Keratinocyte (primary cell): ENCODE measurements at regions not wholly inside any gene's neighbourhood (a gene's known extent, or its start where the extent isn't known, plus 50 kb on each side); places are given as distances from the start of the nearest gene placed in this dataset.

Experiments
- DNase-seq: peaks from one replicate; pipeline ENCODE4 v3.0.0-alpha.2; 2011; ENCODE audit warnings: low read depth, missing footprints, low spot score
- FAIRE-seq: peaks from 2 replicates; lab custom pipeline; 2011; peaks lifted over from hg19 to GRCh38; lab: Jason Lieb, UNC
- H2AFZ ChIP-seq: 2 replicates; pipeline ENCODE4 v1.6.0; 2012; ENCODE audit warnings: low read length, control low read depth, inconsistent platforms; ENCODE audit not compliant: control insufficient read depth
- H3K27ac ChIP-seq: 2 replicates; pipeline ENCODE4 v1.5.1; 2011; ENCODE audit warnings: low read length; ENCODE audit not compliant: control insufficient read depth, insufficient read depth
- H3K27me3 ChIP-seq: 3 replicates; pipeline ENCODE4 v1.6.0; 2011; ENCODE audit warnings: low read length; ENCODE audit not compliant: control insufficient read depth, insufficient read depth; ENCODE audit errors: extremely low read depth
- H3K36me3 ChIP-seq, 2 experiments: 2 replicates in 1 of 2; 3 replicates in 1 of 2; pipeline ENCODE4 v1.5.1; 2011; ENCODE audit warnings: low read length in 2 of 2, mild to moderate bottlenecking in 1 of 2; ENCODE audit not compliant: control insufficient read depth in 2 of 2, insufficient read depth in 2 of 2; ENCODE audit errors: extremely low read depth in 1 of 2
- H3K4me1 ChIP-seq: 3 replicates; pipeline ENCODE4 v1.5.1; 2011; ENCODE audit warnings: low read length; ENCODE audit not compliant: control insufficient read depth, insufficient read depth; ENCODE audit errors: extremely low read depth
- H3K4me2 ChIP-seq: 3 replicates; pipeline ENCODE4 v1.6.0; 2011; ENCODE audit warnings: low read depth, low read length; ENCODE audit not compliant: control insufficient read depth, insufficient read depth; ENCODE audit errors: extremely low read depth
- H3K4me3 ChIP-seq, 3 experiments: fragments of 200-600 bp in 1 of 3; sonication (generic) in 1 of 3; 2 replicates in 2 of 3; 3 replicates in 1 of 3; pipeline ENCODE4 v1.5.1; 2011 to 2016; ENCODE audit warnings: low read length in 3 of 3, mild to moderate bottlenecking in 3 of 3, control low read depth in 2 of 3, inconsistent platforms in 1 of 3, low read depth in 1 of 3, mixed read lengths in 1 of 3, mixed run types in 1 of 3, moderate library complexity in 1 of 3; ENCODE audit not compliant: control insufficient read depth in 2 of 3, insufficient read depth in 2 of 3; ENCODE audit errors: extremely low read depth in 1 of 3
- H3K79me2 ChIP-seq: 2 replicates; pipeline ENCODE4 v1.6.0; 2012; ENCODE audit warnings: low read length; ENCODE audit not compliant: control insufficient read depth, insufficient read depth
- H3K9ac ChIP-seq: 3 replicates; pipeline ENCODE4 v1.6.0; 2011; ENCODE audit warnings: low read length; ENCODE audit not compliant: control insufficient read depth, insufficient read depth; ENCODE audit errors: extremely low read depth
- H3K9me1 ChIP-seq: 3 replicates; pipeline ENCODE4 v1.6.0; 2011; ENCODE audit warnings: low read length; ENCODE audit not compliant: control insufficient read depth, insufficient read depth; ENCODE audit errors: extremely low read depth
- H3K9me3 ChIP-seq: 2 replicates; pipeline ENCODE4 v1.5.1; 2012; ENCODE audit warnings: low read depth, low read length; ENCODE audit not compliant: control insufficient read depth
- H4K20me1 ChIP-seq: 3 replicates; pipeline ENCODE4 v1.6.0; 2011; ENCODE audit warnings: low read length; ENCODE audit not compliant: control insufficient read depth, insufficient read depth; ENCODE audit errors: extremely low read depth
- EZH2 ChIP-seq: IDR thresholded peaks from one replicate; pipeline ENCODE4 v1.6.1; 2012; ENCODE audit warnings: inconsistent platforms, mild to moderate bottlenecking, low read length, moderate library complexity
- dilution Hi-C: fragments of 300-500 bp; cut with MboI; formaldehyde crosslinking; loops from one replicate; pipeline ENCODE4 v1.7.0; 2020; ENCODE audit warnings: low sequenced_read_pairs; ENCODE audit not compliant: extremely low pct_ligation_motif_present
- TF ChIP-seq, protein P1 (sequence below), 3 experiments: IDR thresholded peaks in 1 of 3; conservative IDR thresholded peaks in 1 of 3; optimal IDR thresholded peaks in 1 of 3; 2 replicates in 2 of 3; 3 replicates in 1 of 3; pipeline versions ENCODE3 to v1.5.1; 2011; ENCODE audit warnings: low read length in 3 of 3, mild to moderate bottlenecking in 3 of 3, moderate library complexity in 2 of 3, control low read depth in 1 of 3, inconsistent platforms in 1 of 3; ENCODE audit not compliant: insufficient read depth in 2 of 3; ENCODE audit errors: extremely low read depth in 1 of 3

DNA sequence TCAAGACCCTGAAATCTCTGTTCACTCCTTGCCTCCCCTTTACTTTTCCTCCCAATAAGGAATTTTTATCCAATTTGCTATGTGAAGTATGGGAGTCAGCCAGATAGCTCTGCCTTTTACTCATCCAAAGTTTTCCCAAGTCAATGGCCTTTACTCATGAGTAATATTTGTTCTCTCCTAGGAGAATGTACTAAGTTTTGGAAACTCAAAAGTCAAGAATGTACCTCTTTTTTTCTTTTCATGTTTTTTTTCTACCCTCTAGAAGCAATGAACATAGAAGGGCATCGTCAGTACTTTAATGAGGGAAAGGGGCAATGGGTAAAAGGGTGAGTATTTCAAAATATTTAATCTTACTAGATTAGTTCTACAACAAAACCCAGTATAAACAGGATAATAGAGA is 140.2 kb upstream of the SGCD start:
- H3K9ac ChIP-seq, result no peak overlapping the region
- FAIRE-seq (no peak), DNase-seq (no peak)
- no peak overlapping the region for H3K4me3 ChIP-seq
- H2AFZ ChIP-seq, result no peak overlapping the region
- no peak overlapping the region for H3K27ac ChIP-seq
- dilution Hi-C loops, result no loop called here
- TF ChIP-seq EZH2, result no peak
- TF ChIP-seq, protein P1, sequence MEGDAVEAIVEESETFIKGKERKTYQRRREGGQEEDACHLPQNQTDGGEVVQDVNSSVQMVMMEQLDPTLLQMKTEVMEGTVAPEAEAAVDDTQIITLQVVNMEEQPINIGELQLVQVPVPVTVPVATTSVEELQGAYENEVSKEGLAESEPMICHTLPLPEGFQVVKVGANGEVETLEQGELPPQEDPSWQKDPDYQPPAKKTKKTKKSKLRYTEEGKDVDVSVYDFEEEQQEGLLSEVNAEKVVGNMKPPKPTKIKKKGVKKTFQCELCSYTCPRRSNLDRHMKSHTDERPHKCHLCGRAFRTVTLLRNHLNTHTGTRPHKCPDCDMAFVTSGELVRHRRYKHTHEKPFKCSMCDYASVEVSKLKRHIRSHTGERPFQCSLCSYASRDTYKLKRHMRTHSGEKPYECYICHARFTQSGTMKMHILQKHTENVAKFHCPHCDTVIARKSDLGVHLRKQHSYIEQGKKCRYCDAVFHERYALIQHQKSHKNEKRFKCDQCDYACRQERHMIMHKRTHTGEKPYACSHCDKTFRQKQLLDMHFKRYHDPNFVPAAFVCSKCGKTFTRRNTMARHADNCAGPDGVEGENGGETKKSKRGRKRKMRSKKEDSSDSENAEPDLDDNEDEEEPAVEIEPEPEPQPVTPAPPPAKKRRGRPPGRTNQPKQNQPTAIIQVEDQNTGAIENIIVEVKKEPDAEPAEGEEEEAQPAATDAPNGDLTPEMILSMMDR (optimal IDR thresholded peaks at IDR 0.05 in 1 of 3, IDR thresholded peaks at IDR 0.05 in 1 of 3, conservative IDR thresholded peaks at IDR 0.05 in 1 of 3; ENCODE audit: extremely low read depth in 1 of 3, insufficient read depth in 2 of 3, low read length in 3 of 3), result no peak
- no peaks in the 10 kb centered on the region for H3K79me2 ChIP-seq
- no peak overlapping the region for H3K4me2 ChIP-seq
- no peaks in the 10 kb centered on the region for H4K20me1 ChIP-seq
- no peaks in the 10 kb centered on the region for H3K36me3 ChIP-seq
- H3K27me3 ChIP-seq, result no peaks in the 10 kb centered on the region
- no peaks in the 10 kb centered on the region for H3K9me3 ChIP-seq
- no peaks in the 10 kb centered on the region for H3K4me1 ChIP-seq
- no peaks in the 10 kb centered on the region for H3K9me1 ChIP-seq

GRCh38 chr5:156188016-156188415 is 138.9 kb upstream of the SGCD start:
- Histone ChIP-seq H3K36me3 (no peaks in the 10 kb centered on the region), H3K9ac (no peak overlapping the region), H2AFZ (no peak overlapping the region), H3K9me3 (no peaks in the 10 kb centered on the region), H3K27ac (no peak overlapping the region), H3K4me3 (no peak overlapping the region), H3K4me1 (no peaks in the 10 kb centered on the region), H3K79me2 (no peaks in the 10 kb centered on the region), H4K20me1 (no peaks in the 10 kb centered on the region), H3K27me3 (no peaks in the 10 kb centered on the region), H3K4me2 (no peak overlapping the region), H3K9me1 (no peaks in the 10 kb centered on the region)
- FAIRE-seq, result no peak
- dilution Hi-C loops, result no loop called here
- TF ChIP-seq EZH2, result no peak
- TF ChIP-seq, protein P1 (optimal IDR thresholded peaks at IDR 0.05 in 1 of 3, IDR thresholded peaks at IDR 0.05 in 1 of 3, conservative IDR thresholded peaks at IDR 0.05 in 1 of 3; ENCODE audit: extremely low read depth in 1 of 3, insufficient read depth in 2 of 3, low read length in 3 of 3), result no peak
- DNase-seq, result no peak
